HG03342 (cell line): ENCODE measurements at regions not wholly inside any gene's neighbourhood (a gene's known extent, or its start where the extent isn't known, plus 50 kb on each side); places are given as distances from the start of the nearest gene placed in this dataset.

Experiments used
- ATAC-seq: cut with Tn5 transposase; IDR thresholded peaks from one replicate; pipeline ENCODE4 v1.9.1; 2021; ENCODE audit warnings: mild to moderate bottlenecking, moderate library complexity; ENCODE audit not compliant: unreplicated experiment

- no peak for ATAC-seq
These were observed 86.1 kb downstream of the C5orf15 start for GRCh38 chr5:133882389-133882695.

GRCh38 chr5:133881576-133882388, 86.6 kb downstream of the C5orf15 start:
- no peak for ATAC-seq

DNA sequence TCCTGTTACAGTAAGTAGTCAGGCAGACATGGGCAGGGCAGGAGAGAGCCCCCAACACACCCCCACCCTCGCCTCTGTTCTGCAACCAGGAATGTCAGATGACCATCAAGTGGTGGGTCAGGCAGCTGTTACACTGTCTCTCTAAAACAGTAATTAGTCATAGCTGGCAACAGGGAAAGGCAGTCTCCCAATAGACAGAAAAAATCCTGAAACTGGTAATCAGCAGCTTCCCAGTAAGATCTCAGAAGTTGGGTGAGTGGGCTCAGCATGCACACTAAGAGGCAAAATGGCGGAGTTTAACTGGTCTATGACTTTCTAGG, 90.2 kb downstream of the C5orf15 start:
- no peak for ATAC-seq

DNA sequence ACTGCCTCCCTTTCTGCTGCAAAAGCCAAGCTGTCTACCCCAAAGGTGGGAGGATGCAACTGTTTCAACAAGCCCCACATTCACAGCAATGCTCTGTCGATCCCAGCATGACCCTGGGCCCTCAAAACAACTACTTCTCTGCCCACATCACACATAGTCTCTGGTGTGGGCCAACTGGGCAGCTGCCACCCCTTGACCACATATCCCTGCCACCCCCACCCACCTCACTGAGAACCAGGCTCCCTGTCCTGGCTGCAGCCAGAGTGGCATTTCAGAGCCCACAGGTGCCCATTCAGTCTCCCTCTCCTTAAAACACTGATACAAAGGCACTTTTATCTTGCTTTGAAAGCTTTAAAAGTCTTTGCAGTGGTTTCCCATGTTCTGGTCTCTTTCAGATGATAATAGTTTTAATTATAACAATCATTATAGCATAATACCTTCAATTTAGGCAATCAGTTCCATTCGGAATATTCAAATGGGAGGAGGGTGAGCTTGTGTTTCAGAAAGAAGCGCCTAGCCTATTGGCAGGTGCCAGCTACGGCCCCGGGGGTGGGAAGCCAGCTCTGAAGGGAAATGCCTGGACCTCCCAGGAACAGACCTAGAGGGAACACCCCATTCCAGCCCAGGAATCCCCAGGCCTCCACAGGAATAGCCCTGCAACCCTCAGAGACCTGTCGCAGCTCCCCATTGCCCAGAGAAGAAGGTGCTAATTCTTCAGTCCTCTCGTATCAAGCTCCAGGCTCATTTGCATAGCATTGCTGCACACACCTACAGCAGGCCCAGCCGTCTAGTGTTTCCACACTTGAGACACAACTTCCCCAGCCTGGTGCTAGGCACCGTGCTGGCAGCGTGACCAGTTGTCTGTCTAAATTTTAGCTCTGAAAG, 90.8 kb downstream of the C5orf15 start:
- no peak for ATAC-seq

- no peak for ATAC-seq
These were observed 92.2 kb downstream of the C5orf15 start for GRCh38 chr5:133876266-133876665.

DNA sequence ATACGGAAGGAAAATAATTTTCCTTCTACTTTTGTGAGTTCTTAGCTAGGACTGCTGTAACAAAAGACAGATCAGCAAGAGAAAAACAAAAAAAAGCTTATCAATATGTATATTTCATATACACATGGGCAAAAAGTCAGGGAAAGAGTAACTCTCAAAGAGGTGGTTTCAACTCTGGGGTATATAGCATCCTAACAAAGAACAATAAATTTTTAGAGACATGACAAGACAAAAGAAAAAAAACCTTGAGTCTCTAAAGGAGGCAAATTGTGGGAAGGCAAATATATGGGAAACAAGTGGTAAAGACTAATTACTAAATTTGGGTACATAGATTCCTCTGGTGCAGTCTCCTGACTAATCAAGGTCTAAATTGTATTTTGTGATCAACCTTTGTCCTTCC, 93.2 kb downstream of the C5orf15 start:
- no peak for ATAC-seq

GRCh38 chr5:133873449-133873848, 95.0 kb downstream of the C5orf15 start:
- no peak for ATAC-seq

GRCh38 chr5:133870661-133871060, 97.8 kb downstream of the C5orf15 start:
- ATAC-seq: no peak

DNA sequence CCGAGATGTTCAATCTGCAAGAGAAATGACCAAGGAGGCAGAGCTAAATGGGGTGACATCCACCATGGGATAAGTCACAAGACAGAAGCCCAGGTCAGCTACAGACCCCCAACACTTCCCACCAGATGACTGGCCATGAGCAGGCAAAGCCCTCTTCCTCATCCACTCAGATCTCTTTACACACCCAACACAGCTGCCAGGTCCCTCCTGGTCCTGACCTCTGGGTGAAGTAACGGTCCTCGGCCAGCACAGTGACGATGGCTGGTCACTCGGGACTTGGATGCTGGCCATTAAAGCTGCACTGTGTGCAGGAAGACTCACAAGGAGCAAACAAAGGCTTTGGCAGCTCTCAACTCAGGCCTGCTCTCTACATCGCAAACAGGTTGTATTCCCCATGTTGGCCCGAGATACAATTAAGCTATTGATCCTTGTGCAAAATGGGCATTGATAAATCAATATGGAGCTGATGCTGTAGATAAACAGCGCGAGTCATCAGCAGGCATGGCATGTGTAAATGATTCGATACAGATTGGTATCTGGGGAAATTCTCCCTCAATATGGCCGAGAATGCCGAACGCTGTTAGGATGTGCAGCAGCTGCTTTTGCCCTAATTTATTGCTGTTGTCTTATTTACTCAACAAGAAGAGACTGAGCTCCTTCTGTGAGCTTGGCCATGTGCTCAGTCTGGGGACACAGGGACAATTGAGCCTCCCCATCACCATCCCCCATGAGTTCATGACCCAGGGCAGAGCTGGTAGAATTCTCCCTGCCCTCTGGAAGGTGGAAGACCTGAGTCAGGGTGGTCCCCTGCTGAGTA, 98.7 kb downstream of the C5orf15 start:
- no peak for ATAC-seq

- no peak for ATAC-seq
These were observed 99.4 kb downstream of the C5orf15 start for GRCh38 chr5:133868946-133869518.

DNA sequence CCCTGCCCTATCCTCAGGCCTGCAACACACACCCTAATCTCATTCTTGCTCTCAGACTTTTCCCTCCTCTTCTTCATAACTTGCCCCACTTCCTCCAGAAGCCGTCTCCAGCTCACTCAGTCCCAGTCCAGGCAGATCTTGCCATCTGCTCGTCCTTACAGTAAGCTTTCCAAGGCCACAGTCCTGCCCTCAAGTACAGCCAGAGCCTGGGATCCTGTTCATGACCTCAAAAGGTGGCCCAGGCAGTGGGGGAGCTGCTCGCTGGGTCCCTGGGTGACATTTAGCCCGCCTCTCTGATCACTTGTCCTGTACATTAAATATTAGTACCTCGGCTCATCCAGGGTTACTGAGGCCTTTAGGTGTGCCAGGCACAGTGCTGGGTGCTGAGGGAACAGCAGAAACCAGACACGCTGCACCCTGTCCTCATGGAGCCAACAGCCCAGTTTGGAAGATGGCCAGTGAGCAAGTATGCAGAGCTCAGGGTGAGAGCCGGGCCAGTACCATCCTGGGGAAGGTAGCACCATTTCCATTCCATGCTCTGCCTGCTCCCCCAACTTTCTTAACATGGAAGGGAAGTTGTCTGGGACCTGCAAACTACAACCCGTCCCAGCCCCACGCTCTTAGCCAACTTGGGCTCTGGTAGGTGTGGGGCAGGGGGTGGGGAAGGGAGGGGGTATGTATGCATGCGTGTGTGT, 100.4 kb downstream of the C5orf15 start:
- ATAC-seq: no peak

- ATAC-seq: no peak
These were observed 101.1 kb downstream of the C5orf15 start for GRCh38 chr5:133867341-133867740.

GRCh38 chr5:133866903-133867245, 101.6 kb downstream of the C5orf15 start:
- no peak for ATAC-seq

- ATAC-seq: no peak
These were observed 102.1 kb downstream of the C5orf15 start for GRCh38 chr5:133866160-133866902.

DNA sequence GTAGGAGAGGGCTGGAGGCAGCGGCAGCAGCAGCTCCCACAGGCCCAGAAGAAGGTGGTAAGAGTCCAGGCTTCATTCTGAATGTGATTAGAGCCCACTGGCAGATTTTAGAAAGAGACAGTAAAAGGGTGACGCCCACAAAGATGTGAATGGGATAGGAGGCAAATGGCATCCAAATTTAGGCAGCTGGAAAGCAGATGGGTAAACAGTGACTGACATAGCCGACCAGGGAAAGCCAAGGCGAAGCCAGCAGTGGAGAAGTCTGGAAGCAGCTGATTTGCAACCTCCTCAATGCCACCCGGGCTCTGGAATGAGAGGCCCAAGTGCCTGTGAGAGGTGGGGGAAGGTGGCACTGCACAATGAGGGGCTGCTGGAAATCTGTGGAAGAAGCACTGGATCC, 103.3 kb downstream of the C5orf15 start:
- no peak for ATAC-seq

GRCh38 chr5:133864711-133865110, 103.7 kb downstream of the C5orf15 start:
- ATAC-seq: no peak

DNA sequence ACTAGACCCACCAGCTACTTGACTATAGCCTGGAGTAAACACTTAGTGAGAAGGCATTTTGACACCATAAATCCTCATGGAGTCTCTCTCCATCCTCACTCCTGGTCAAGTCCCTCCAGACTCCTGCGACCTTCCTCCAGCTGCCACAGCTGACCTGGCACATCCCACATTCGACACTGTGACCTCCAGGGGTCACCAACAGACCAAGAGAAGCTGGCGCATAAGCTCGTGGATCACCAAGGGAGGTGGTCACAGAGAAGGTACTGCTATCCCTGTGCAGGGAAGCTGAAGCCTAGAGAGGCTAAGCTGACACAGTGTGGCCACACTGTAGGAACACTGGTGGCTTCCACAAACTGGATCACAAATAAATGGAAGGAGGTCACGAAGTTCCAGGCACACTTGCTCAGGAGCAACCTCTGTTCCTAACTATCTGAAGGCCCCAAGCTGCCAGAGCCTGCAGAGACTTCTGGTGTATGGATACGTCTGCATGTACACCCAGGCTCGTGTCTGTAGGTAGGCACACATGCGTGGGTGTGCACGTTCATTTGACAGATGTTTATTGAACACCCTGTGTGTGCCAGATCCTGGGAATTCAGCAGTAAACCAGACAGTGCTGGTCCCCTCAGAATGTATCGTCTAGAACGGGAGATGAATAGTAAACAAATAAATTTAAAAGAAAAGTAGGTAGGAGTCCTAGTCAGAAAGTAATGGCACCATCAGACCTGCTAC, 104.4 kb downstream of the C5orf15 start:
- ATAC-seq: no peak

- ATAC-seq: no peak
These were observed 107.2 kb downstream of the C5orf15 start for GRCh38 chr5:133861161-133861737.

DNA sequence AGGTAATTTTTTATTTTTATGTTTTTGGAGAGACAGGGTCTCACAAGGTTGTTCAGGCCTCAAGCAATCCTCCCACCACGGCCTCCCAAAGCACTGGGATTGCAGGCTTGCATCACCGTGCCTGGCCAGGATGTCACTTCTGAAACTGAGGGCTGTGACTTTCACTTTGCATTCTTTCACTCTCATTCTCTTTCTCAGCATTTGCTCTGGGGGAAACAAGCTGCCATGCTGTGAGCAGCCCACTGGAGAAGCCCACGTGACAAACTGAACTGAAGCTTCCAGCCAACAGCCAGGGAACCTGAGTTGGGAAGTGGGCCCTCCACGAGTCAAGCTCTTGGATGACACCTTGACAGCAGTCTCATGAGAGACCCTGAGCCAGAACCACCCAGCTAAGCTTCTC, 109.4 kb downstream of the C5orf15 start:
- no peak for ATAC-seq
